Mucosa of rectum (tissue), 2 donors: ENCODE measurements at regions not wholly inside any gene's neighbourhood (a gene's known extent, or its start where the extent isn't known, plus 50 kb on each side); places are given as distances from the start of the nearest gene placed in this dataset.
"Not testable (repeated sequence)": the region's sequence is repeated elsewhere in the genome, so short reads cannot be mapped to it uniquely, and the experiment has no call there.

Source experiments
- H3K27ac ChIP-seq, 2 donors: one replicate each; pipeline ENCODE4 v1.7.0; 2013; ENCODE audit warnings: inconsistent platforms in 2 of 2, low read depth in 2 of 2, low read length in 2 of 2
- H3K27me3 ChIP-seq, 2 donors: one replicate each; pipeline ENCODE4 v1.7.0; 2013; ENCODE audit warnings: low read length in 2 of 2; ENCODE audit not compliant: control insufficient read depth in 2 of 2, insufficient read depth in 2 of 2
- H3K36me3 ChIP-seq, 2 donors: one replicate each; pipeline ENCODE4 v1.7.0; 2013; ENCODE audit warnings: low read length in 2 of 2; ENCODE audit not compliant: control insufficient read depth in 2 of 2, insufficient read depth in 2 of 2
- H3K4me1 ChIP-seq, 2 donors: one replicate each; pipeline ENCODE4 v1.7.0; 2013; ENCODE audit warnings: low read length in 2 of 2, mild to moderate bottlenecking in 1 of 2; ENCODE audit not compliant: control insufficient read depth in 2 of 2, insufficient read depth in 2 of 2
- H3K4me3 ChIP-seq, 2 donors: one replicate each; pipeline ENCODE4 v1.7.0; 2013; ENCODE audit warnings: low read length in 2 of 2
- H3K9ac ChIP-seq, 2 donors: one replicate each; pipeline ENCODE4 v1.7.0; 2013; ENCODE audit warnings: low read length in 2 of 2, low read depth in 1 of 2, mild to moderate bottlenecking in 1 of 2
- H3K9me3 ChIP-seq, 2 donors: one replicate each; pipeline ENCODE4 v1.7.0; 2013; ENCODE audit warnings: low read length in 2 of 2; ENCODE audit not compliant: control insufficient read depth in 2 of 2
- donor health status: healthy.
- donor health status: Normal muscosa, but diverticular disease.

DNA sequence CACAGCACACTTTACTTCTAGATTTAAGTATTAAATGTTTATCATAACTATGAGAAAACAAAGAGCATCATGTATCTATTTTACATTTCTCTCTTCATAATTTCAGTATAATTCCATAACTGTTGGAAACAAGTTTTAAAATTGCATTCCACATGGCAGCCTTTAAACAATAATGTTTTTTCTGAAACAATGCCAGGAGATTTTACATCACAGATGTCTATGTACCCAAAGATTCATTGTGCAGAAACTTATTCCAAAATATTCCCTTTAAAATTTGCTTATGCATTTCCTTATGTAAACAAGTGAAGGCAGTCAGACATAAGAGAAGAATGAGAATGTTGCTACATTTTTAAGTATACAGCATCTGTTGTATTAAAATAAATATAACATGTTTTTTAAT, 324.9 kb upstream of the COL8A1 start:
- H3K9ac ChIP-seq = no peak overlapping the region
- H3K27ac ChIP-seq = no peak overlapping the region
- H3K9me3 ChIP-seq = no peaks in the 10 kb centered on the region
- no peak overlapping the region for H3K4me3 ChIP-seq
- H3K27me3 ChIP-seq = no peaks in the 10 kb centered on the region
- no peaks in the 10 kb centered on the region for H3K4me1 ChIP-seq
- no peaks in the 10 kb centered on the region for H3K36me3 ChIP-seq

- H3K9ac ChIP-seq = no peak overlapping the region
- H3K9me3 ChIP-seq = no peaks in the 10 kb centered on the region
- H3K4me1 ChIP-seq = peaks cover 0 to 3% of the 10 kb centered on the region in 2 donors
- H3K36me3 ChIP-seq = no peaks in the 10 kb centered on the region
- H3K4me3 ChIP-seq = no peak overlapping the region
- no peak overlapping the region for H3K27ac ChIP-seq
- H3K27me3 ChIP-seq = no peaks in the 10 kb centered on the region
Observed at GRCh38 chr3:99298661-99299060, 339.7 kb upstream of the COL8A1 start.

- Histone ChIP-seq H3K4me3 (no peak overlapping the region), H3K4me1 (peaks cover 0 to 3% of the 10 kb centered on the region in 2 donors), H3K27ac (no peak overlapping the region), H3K36me3 (no peaks in the 10 kb centered on the region), H3K27me3 (no peaks in the 10 kb centered on the region), H3K9me3 (no peaks in the 10 kb centered on the region), H3K9ac (no peak overlapping the region)
Observed at GRCh38 chr3:99295836-99296235, 342.6 kb upstream of the COL8A1 start.

DNA sequence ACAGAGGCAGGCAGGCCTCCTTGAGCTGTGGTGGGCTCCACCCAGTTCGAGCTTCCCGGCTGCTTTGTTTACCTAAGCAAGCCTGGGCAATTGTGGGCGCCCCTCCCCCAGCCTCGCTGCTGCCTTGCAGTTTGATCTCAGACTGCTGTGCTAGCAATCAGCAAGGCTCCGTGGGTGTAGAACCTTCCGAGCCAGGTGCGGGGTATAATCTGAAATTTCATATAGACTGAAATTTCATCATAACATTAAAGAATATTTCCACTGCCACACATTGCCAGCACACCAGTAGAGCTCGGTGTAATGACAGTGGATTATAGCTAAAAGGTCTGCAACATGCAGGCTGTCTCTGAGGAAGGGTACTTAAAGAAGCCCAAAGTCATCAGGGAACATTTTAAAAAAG, 344.3 kb upstream of the COL8A1 start:
- peak overlapping the region in 1 of 2 donors; percentile 55 for H3K4me3 ChIP-seq
- not testable (repeated sequence) for H3K4me1 ChIP-seq, H3K9ac ChIP-seq, H3K27me3 ChIP-seq, H3K9me3 ChIP-seq, H3K27ac ChIP-seq, H3K36me3 ChIP-seq

DNA sequence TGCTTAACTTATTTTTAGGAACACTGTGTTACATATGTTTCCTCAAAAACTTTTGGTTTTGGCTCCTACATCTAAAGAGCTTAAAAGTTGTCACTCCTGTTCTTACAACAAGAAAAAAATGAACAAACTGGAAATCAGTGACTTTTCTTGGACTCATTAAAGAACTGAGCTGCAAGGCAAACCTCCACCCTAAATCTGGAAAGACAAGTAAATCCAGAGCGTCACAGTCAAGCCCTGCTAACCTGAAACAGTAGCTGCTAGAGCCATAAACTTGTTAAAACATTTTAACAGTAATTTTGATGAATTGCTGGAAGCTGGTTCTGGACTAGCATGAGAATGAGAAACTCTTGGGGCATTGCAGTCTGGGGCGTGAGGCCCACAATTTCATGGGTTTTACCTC, 350.5 kb upstream of the COL8A1 start:
- Histone ChIP-seq H3K36me3 (no peaks in the 10 kb centered on the region), H3K27me3 (no peaks in the 10 kb centered on the region), H3K4me1 (no peaks in the 10 kb centered on the region), H3K4me3 (no peak overlapping the region), H3K27ac (no peak overlapping the region), H3K9me3 (no peaks in the 10 kb centered on the region), H3K9ac (no peak overlapping the region)

- H3K9me3 ChIP-seq = no peaks in the 10 kb centered on the region
- H3K4me1 ChIP-seq = no peaks in the 10 kb centered on the region
Observed at GRCh38 chr3:99286266-99286845, 352.0 kb upstream of the COL8A1 start.

GRCh38 chr3:99269606-99270351, 368.3 kb upstream of the DCBLD2 start:
- Histone ChIP-seq H3K9ac (no peak overlapping the region), H3K36me3 (no peaks in the 10 kb centered on the region), H3K4me3 (no peak overlapping the region), H3K9me3 (no peaks in the 10 kb centered on the region), H3K27me3 (no peaks in the 10 kb centered on the region), H3K27ac (no peak overlapping the region), H3K4me1 (no peaks in the 10 kb centered on the region)

More at GRCh38 chr3:99286266-99286845, 352.0 kb upstream of the COL8A1 start:
- Histone ChIP-seq H3K4me3 (no peak overlapping the region), H3K36me3 (no peaks in the 10 kb centered on the region), H3K27ac (no peak overlapping the region), H3K27me3 (no peaks in the 10 kb centered on the region), H3K9ac (no peak overlapping the region)

GRCh38 chr3:99256788-99257187, 355.3 kb upstream of the DCBLD2 start:
- H3K36me3 ChIP-seq = no peaks in the 10 kb centered on the region
- no peak overlapping the region for H3K27ac ChIP-seq
- H3K9ac ChIP-seq = no peak overlapping the region
- no peaks in the 10 kb centered on the region for H3K9me3 ChIP-seq
- no peak overlapping the region for H3K4me3 ChIP-seq
- H3K27me3 ChIP-seq = no peaks in the 10 kb centered on the region
- H3K4me1 ChIP-seq = no peaks in the 10 kb centered on the region

DNA sequence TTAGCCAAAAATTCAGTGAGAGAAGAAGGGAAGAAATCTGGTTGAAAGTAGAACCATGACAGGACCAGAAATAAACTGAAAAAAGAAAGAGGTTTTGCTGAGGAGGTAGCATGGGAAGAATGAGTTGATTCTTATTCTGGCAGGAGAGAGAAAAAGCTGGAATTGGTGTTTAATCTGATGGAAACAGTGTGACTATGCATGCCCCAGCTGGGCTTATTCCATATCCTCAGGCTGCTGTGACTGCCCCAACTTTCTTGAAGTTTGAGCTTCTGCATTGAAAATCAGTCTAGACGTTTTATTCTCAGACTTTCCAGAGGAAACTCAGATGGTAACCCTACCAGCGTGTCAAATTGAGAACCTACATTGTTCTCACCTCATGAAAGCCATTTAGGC, 352.5 kb upstream of the DCBLD2 start:
- Histone ChIP-seq H3K4me3 (no peak overlapping the region), H3K27me3 (no peaks in the 10 kb centered on the region), H3K9ac (no peak overlapping the region), H3K36me3 (no peaks in the 10 kb centered on the region), H3K4me1 (peaks cover 0 to 11% of the 10 kb centered on the region in 2 donors), H3K27ac (no peak overlapping the region), H3K9me3 (no peaks in the 10 kb centered on the region)

- no peak overlapping the region for H3K27ac ChIP-seq
- H3K27me3 ChIP-seq = no peaks in the 10 kb centered on the region
Observed at GRCh38 chr3:99250821-99251355, 349.4 kb upstream of the DCBLD2 start.

More at GRCh38 chr3:99250821-99251355, 349.4 kb upstream of the DCBLD2 start:
- Histone ChIP-seq H3K36me3 (no peaks in the 10 kb centered on the region), H3K4me1 (peaks cover 0 to 11% of the 10 kb centered on the region in 2 donors), H3K9ac (no peak overlapping the region), H3K4me3 (no peak overlapping the region), H3K9me3 (no peaks in the 10 kb centered on the region)
